Cardiac fibroblast (primary cell): ENCODE measurements at regions not wholly inside any gene's neighbourhood (a gene's known extent, or its start where the extent isn't known, plus 50 kb on each side); places are given as distances from the start of the nearest gene placed in this dataset.
A peak's percentile ranks its signal among the peaks of the same experiment; 100 is the strongest.

ENCODE experiments used
- DNase-seq, 2 donors: peaks; one replicate each; pipeline versions ENCODE4 v3.0.0 to v3.0.0-alpha.2; 2010; ENCODE audit warnings: low read depth in 2 of 2
- H3K4me3 ChIP-seq, 2 donors: replicated peaks in 1 of 2; 1 replicate in 1 of 2; 2 replicates in 1 of 2; pipeline ENCODE4 v1.5.1; 2011; ENCODE audit warnings: low read depth in 2 of 2, low read length in 2 of 2, mild to moderate bottlenecking in 2 of 2, moderate library complexity in 1 of 2
- CTCF ChIP-seq: IDR thresholded peaks from one replicate; pipeline ENCODE4 v1.5.1; 2011; ENCODE audit warnings: low read depth, mild to moderate bottlenecking, low read length, inconsistent platforms

- no peak for DNase-seq
- no peak overlapping the region for H3K4me3 ChIP-seq
- no peak for TF ChIP-seq CTCF
These were observed 365.5 kb upstream of the CDH18 start for GRCh38 chr5:20353499-20353898.

DNA sequence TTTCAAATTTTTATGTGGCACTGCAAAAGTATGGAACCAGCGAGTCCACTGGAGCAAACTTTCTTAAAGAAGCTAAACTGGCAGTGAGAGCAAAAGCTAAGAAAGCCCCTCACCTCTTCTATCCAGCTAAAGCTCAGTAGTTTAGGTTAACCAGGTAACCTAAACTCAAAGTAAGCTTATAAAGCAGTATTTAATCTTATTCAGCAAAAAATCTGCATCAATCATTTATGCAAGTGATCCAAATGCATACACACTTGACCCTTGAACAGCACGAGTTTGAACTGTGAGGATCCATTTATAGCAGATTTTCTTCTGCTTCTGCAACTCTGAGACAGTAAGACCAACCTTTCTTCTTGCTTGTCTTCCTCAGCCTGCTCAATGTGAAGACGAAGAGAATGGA is 363.8 kb upstream of the CDH18 start:
- DNase-seq = no peak
- H3K4me3 ChIP-seq = no peak overlapping the region
- no peak for TF ChIP-seq CTCF

DNA sequence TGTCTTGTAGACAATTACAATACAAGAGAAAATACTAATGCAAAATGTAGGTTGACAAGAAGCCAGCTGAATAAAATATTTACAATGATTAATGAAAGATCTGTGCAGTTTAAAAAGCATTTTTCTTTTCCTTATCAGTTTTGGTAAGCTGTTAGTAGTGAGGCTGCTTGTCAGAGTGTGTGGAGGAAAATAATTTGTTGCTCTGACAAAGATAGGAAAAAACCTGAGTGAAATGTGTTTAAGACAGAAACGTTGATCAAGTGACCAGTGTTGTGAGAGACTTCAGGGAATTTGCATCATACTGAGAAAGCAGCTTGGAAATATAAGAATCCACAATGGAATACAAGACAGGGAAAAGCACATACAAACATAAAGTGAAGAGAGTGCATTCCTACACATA is 360.3 kb upstream of the CDH18 start:
- no peak overlapping the region for H3K4me3 ChIP-seq
- no peak for TF ChIP-seq CTCF
- no peak for DNase-seq

DNA sequence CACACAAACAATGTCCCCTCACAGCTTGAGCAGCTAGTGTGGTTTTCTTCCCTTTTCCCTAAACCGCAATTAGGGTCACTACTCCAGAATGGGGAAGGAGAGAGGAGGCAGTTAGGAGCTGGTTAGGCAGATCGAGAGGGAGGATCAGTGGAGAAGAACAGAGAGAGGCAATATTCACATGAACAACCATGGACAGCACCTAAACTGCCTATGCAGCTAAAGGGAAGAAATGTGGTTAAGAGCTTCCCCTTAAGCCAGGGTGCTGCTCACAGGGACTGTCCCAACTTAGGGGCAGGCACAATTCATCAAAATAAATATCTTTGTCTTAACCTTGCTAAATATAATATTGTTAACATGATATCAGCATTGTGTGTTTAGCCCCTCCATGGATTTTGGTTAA is 359.3 kb upstream of the CDH18 start:
- DNase-seq = no peak
- no peak overlapping the region for H3K4me3 ChIP-seq
- TF ChIP-seq CTCF = no peak

DNA sequence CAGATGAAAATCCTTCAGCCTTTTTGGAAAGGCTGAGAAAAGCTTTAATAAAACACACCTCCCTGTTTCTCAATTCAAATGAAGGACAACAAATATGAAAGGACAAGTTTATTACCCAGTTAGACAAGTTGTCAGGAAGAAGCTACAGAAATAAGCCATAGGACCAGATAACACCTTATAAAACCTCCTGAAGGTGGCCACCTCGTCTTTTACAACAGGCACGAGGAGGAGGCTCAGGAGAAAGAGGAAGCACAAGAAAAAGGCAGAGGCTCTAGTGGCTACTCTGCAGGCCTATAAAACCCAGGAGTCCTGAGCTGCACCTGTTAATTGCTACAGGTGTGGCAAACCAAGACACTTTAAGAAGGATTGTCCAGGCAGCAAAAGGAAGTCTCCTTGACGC is 352.1 kb upstream of the CDH18 start:
- DNase-seq = no peak
- no peak for TF ChIP-seq CTCF

GRCh38 chr5:20335978-20336377 is 348.0 kb upstream of the CDH18 start:
- H3K4me3 ChIP-seq = no peak overlapping the region
- TF ChIP-seq CTCF = peak; percentile 27
- DNase-seq = peak in 1 of 2 donors; percentile 3

More for the DNA sequence above, 352.1 kb upstream of the CDH18 start:
- no peak overlapping the region for H3K4me3 ChIP-seq

GRCh38 chr5:20331826-20332225 is 343.8 kb upstream of the CDH18 start:
- no peak overlapping the region for H3K4me3 ChIP-seq
- TF ChIP-seq CTCF = no peak
- DNase-seq = no peak
